Activated T-helper 1 cell treated with anti-CD3 and anti-CD28 coated beads, Interleukin-12 subunit alpha, Interleukin-12 subunit beta, Interleukin-2, Interleukin-4 antibody, amounts not matched to agents 30 ng/mL and 10 ng/mL and 1 ng/mL, durations not matched to agents 14 hours and 24 hours and 36 hours (primary cell): ENCODE measurements at regions not wholly inside any gene's neighbourhood (a gene's known extent, or its start where the extent isn't known, plus 50 kb on each side); places are given as distances from the start of the nearest gene placed in this dataset.

Experiments
- DNase-seq: peaks from one replicate; pipeline ENCODE4 v3.0.0; 2021; ENCODE audit warnings: low spot score
- H3K27ac Mint-ChIP-seq: one replicate; pipeline ENCODE4 v1.8.0; 2021; ENCODE audit warnings: mild to moderate bottlenecking, mixed read lengths
- H3K27me3 Mint-ChIP-seq: one replicate; pipeline ENCODE4 v1.8.0; 2022; ENCODE audit warnings: mild to moderate bottlenecking, moderate library complexity, mixed read lengths; ENCODE audit not compliant: insufficient read depth
- H3K36me3 Mint-ChIP-seq: one replicate; pipeline ENCODE4 v1.8.0; 2021; ENCODE audit warnings: low read depth, mixed read lengths
- H3K4me1 Mint-ChIP-seq: one replicate; pipeline ENCODE4 v1.8.0; 2021; ENCODE audit warnings: low read depth, mixed read lengths
- H3K4me3 Mint-ChIP-seq: one replicate; pipeline ENCODE4 v1.8.0; 2021; ENCODE audit warnings: mild to moderate bottlenecking, moderate library complexity, mixed read lengths
- H3K9me3 Mint-ChIP-seq: one replicate; pipeline ENCODE4 v1.8.0; 2021; ENCODE audit warnings: mixed read lengths
- intact Hi-C: fragments of 100-400 bp; cut with micrococcal nuclease; formaldehyde crosslinking; loops from one replicate; pipeline ENCODE4 v1.15.1; 2024

DNA sequence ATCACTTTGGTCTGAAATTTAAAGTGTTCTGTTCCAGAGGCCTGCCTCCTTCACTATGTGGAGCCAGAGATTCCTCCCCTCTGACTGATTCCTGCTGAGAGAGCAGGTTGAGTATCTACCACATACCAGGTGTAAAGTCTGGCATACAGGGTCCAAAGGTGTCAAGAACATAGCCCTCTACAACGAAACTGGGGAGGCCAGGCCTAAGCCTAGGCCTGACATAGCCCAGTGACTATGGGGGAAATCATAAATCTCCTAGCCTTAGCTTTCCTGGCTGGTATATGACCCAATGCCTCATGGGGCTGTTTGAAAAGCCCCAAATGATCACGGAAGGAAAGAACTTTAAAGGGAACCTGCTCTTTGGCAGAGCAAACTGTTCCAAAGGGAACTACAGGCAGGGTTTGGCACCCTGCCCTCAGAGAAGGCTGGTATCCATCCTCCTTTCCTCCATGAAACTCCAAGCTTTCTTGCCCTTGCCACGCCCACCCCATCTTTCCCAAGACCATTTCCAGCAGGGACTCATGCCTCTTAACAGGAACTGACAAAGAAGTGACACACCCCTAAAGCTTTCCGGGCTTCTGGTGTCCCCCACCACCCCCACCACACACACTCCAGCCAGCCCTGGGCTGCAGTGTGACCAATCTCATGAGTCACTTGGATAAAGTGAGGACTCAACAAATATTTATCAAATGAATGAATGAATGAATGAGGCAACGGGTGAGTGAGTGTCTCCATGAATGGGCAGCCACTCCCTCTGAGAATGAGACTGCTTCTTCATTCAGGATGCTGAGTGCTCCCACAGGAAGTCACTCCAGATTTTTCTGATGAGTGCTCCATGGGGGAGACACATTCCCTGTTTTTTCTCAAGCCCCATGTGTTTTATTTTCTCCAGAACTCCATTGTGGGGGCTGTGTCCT, 93.3 kb upstream of the CALM2 start:
- H3K9me3 Mint-ChIP-seq = no peaks in the 10 kb centered on the region
- no peak for DNase-seq
- H3K27me3 Mint-ChIP-seq = peaks cover 7% of the 10 kb centered on the region
- H3K4me1 Mint-ChIP-seq = no peaks in the 10 kb centered on the region
- H3K36me3 Mint-ChIP-seq = no peaks in the 10 kb centered on the region
- no peak overlapping the region for H3K4me3 Mint-ChIP-seq
- H3K27ac Mint-ChIP-seq = no peak overlapping the region
- intact Hi-C loops = loop anchor here (5.0 kb wide), 2 partner anchors 117 to 352 kb away; partner anchors contain the start of gene MCFD2

GRCh38 chr2:47267711-47268086, 91.4 kb upstream of the CALM2 start:
- Mint-ChIP-seq H3K27me3 (peaks cover 7% of the 10 kb centered on the region), H3K36me3 (no peaks in the 10 kb centered on the region), H3K9me3 (no peaks in the 10 kb centered on the region), H3K4me3 (no peak overlapping the region), H3K4me1 (no peaks in the 10 kb centered on the region), H3K27ac (no peak overlapping the region)
- no peak for DNase-seq
- intact Hi-C loops = no loop called here

- no peak for DNase-seq
- Mint-ChIP-seq H3K4me3 (no peak overlapping the region), H3K36me3 (no peaks in the 10 kb centered on the region), H3K4me1 (no peaks in the 10 kb centered on the region), H3K9me3 (no peaks in the 10 kb centered on the region), H3K27me3 (peaks cover 7% of the 10 kb centered on the region), H3K27ac (no peak overlapping the region)
- intact Hi-C loops = no loop called here
These were observed 90.8 kb upstream of the CALM2 start for GRCh38 chr2:47266939-47267710.

DNA sequence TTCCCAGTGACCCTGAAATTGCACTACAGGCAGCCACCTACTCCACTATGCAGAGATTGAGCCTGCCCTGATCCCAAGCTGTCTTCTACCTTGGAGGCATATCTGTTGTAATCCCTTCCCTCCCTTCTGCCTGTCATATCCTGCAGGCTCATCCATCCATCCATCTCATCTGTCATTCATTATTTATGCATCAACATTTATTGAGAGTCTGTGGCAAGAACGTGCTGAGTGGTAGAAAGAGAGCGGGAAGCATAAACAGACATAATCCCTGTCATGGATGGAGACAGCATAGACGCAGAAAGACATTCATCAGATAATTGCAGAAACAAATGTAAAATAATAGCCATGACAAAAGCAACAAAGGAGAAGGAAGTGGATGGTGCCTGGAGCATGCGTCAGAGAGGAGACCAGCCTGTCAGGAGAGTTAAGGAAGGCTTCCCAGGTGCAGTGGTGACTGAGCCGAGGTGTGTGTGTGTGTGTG, 89.5 kb upstream of the CALM2 start:
- Mint-ChIP-seq H3K9me3 (no peaks in the 10 kb centered on the region), H3K4me1 (no peaks in the 10 kb centered on the region), H3K4me3 (no peak overlapping the region), H3K27ac (no peak overlapping the region), H3K27me3 (peaks cover 4% of the 10 kb centered on the region), H3K36me3 (no peaks in the 10 kb centered on the region)
- intact Hi-C loops = no loop called here
- no peak for DNase-seq

- no peaks in the 10 kb centered on the region for H3K4me1 Mint-ChIP-seq
These were observed 88.8 kb upstream of the CALM2 start for GRCh38 chr2:47265158-47265557.

GRCh38 chr2:47264686-47265085, 88.4 kb upstream of the CALM2 start:
- H3K27ac Mint-ChIP-seq = no peak overlapping the region

More at GRCh38 chr2:47265158-47265557, 88.8 kb upstream of the CALM2 start:
- H3K9me3 Mint-ChIP-seq = no peaks in the 10 kb centered on the region
- no peak overlapping the region for H3K4me3 Mint-ChIP-seq
- H3K27ac Mint-ChIP-seq = no peak overlapping the region
- intact Hi-C loops = no loop called here
- DNase-seq = no peak
- H3K36me3 Mint-ChIP-seq = no peaks in the 10 kb centered on the region
- peaks cover 4% of the 10 kb centered on the region for H3K27me3 Mint-ChIP-seq

GRCh38 chr2:47264143-47264542, 87.8 kb upstream of the CALM2 start:
- Mint-ChIP-seq H3K27ac (no peak overlapping the region), H3K27me3 (peaks cover 4% of the 10 kb centered on the region), H3K9me3 (no peaks in the 10 kb centered on the region), H3K4me3 (no peak overlapping the region), H3K4me1 (no peaks in the 10 kb centered on the region), H3K36me3 (no peaks in the 10 kb centered on the region)
- intact Hi-C loops = no loop called here
- DNase-seq = no peak

More at GRCh38 chr2:47264686-47265085, 88.4 kb upstream of the CALM2 start:
- no peak overlapping the region for H3K4me3 Mint-ChIP-seq
- no peak for DNase-seq
- H3K9me3 Mint-ChIP-seq = no peaks in the 10 kb centered on the region
- intact Hi-C loops = no loop called here
- H3K36me3 Mint-ChIP-seq = no peaks in the 10 kb centered on the region
- H3K27me3 Mint-ChIP-seq = peaks cover 4% of the 10 kb centered on the region
- H3K4me1 Mint-ChIP-seq = no peaks in the 10 kb centered on the region

- no peaks in the 10 kb centered on the region for H3K36me3 Mint-ChIP-seq
- H3K27me3 Mint-ChIP-seq = peaks cover 6% of the 10 kb centered on the region
- intact Hi-C loops = no loop called here
- H3K9me3 Mint-ChIP-seq = no peaks in the 10 kb centered on the region
- no peaks in the 10 kb centered on the region for H3K4me1 Mint-ChIP-seq
- H3K27ac Mint-ChIP-seq = no peak overlapping the region
- H3K4me3 Mint-ChIP-seq = no peak overlapping the region
- DNase-seq = no peak
These were observed 86.3 kb upstream of the CALM2 start for GRCh38 chr2:47262657-47263056.

DNA sequence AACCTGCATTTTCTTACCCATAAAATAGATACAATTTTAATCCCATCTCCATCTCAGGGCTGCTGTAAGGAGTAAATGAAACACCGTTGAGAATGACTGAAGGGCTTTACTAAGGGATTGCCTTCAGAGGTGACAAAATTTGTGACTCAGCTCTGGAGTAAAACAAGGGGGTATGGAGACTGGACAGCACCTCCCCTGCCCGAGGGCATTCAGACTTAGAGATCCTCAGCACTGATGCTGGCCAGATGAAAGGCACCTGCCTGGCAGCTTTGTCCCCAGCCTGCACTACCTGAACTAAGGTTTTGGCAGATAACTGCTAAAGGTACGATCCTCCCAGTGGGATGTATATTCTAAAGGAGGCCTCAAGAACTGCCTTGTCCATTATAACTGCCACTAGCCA, 84.7 kb upstream of the CALM2 start:
- intact Hi-C loops = no loop called here
- H3K27ac Mint-ChIP-seq = no peak overlapping the region

DNA sequence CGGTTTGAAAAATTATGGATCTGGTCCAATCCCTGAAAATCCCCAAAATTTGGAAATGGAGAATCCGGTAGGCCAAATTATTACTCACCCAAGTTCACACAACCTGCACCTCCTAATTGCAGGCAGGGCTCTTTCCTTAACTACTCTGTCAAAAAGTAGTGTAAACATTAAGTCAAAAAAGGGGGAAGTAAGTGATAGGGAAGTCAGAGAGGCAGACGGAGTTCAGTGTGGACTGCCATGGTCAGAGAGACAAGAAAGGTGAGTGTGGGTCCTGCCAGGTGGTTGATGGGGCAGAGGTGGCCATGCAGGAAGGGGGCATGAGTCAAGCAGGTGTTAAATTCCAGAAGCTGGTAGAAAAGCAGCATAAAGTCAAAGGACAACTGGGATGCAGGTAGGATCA, 83.5 kb upstream of the CALM2 start:
- H3K9me3 Mint-ChIP-seq = no peaks in the 10 kb centered on the region
- no peaks in the 10 kb centered on the region for H3K4me1 Mint-ChIP-seq
- H3K4me3 Mint-ChIP-seq = no peak overlapping the region
- peaks cover 4% of the 10 kb centered on the region for H3K27me3 Mint-ChIP-seq
- intact Hi-C loops = no loop called here
- H3K27ac Mint-ChIP-seq = no peak overlapping the region
- no peak for DNase-seq
- H3K36me3 Mint-ChIP-seq = no peaks in the 10 kb centered on the region

More for the DNA sequence above, 84.7 kb upstream of the CALM2 start:
- Mint-ChIP-seq H3K36me3 (no peaks in the 10 kb centered on the region), H3K4me3 (no peak overlapping the region), H3K4me1 (no peaks in the 10 kb centered on the region), H3K9me3 (no peaks in the 10 kb centered on the region), H3K27me3 (peaks cover 6% of the 10 kb centered on the region)
- DNase-seq = no peak

- Mint-ChIP-seq H3K4me3 (no peak overlapping the region), H3K27me3 (peaks cover 6% of the 10 kb centered on the region), H3K9me3 (no peaks in the 10 kb centered on the region), H3K36me3 (no peaks in the 10 kb centered on the region), H3K4me1 (no peaks in the 10 kb centered on the region), H3K27ac (no peak overlapping the region)
- intact Hi-C loops = no loop called here
- DNase-seq = no peak
These were observed 81.6 kb upstream of the CALM2 start for GRCh38 chr2:47257946-47258348.

DNA sequence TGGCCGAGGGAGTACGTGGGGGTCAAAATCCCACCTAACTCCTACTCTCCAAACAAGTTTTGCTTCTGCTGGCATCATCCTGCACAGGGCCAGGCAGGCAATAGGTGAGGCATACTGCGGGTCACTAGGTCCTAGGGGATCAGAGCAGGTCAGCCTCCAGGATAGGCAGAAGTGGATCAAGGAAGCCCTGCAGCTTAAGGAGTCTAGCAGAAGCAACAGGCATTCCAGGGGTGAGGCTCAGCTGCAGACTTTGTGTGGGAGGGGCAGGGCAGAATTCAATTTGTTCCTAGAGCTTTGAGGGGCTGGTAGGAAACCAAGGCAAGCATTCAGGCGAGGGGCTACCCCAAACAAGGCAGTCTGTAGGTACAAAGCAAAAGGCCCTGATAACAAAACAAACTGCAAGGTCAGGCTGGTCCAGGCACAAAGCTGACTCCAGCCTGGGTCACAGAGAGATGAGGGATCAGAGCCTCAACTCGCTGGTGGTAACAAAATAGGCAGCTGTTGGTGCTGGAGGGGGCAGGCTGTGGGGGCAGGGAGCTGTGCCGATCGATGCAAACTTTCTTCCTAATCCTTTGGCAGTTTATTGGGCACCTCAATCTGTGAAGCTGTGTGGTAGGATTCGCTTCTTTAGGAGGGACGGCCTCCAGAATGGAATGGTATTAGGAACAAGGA, 80.2 kb upstream of the CALM2 start:
- peaks cover 4% of the 10 kb centered on the region for H3K27me3 Mint-ChIP-seq
- no peaks in the 10 kb centered on the region for H3K4me1 Mint-ChIP-seq

DNA sequence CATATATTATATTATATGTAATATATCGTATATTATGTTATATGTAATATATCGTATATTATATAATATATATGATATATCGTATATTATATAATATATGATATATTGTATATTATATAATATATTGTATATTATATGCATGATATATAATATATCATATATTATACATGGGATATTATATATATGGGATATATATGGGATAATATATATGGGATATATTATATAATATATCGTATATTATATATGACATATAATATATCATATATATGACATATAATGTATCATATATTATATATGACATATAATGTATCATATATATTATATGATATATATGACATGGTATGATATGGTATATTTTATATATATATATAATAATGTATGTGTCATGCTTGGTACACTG, 79.5 kb upstream of the CALM2 start:
- H3K27me3 Mint-ChIP-seq = peaks cover 4% of the 10 kb centered on the region
- H3K4me3 Mint-ChIP-seq = no peak overlapping the region
- no peak for DNase-seq
- H3K36me3 Mint-ChIP-seq = no peaks in the 10 kb centered on the region
- intact Hi-C loops = no loop called here
- no peaks in the 10 kb centered on the region for H3K4me1 Mint-ChIP-seq
- no peaks in the 10 kb centered on the region for H3K9me3 Mint-ChIP-seq
- no peak overlapping the region for H3K27ac Mint-ChIP-seq

More for the DNA sequence above, 80.2 kb upstream of the CALM2 start:
- no peak overlapping the region for H3K4me3 Mint-ChIP-seq
- no peaks in the 10 kb centered on the region for H3K9me3 Mint-ChIP-seq
- DNase-seq = no peak
- H3K27ac Mint-ChIP-seq = no peak overlapping the region
- intact Hi-C loops = no loop called here
- H3K36me3 Mint-ChIP-seq = no peaks in the 10 kb centered on the region
